NCI-H2081 (cell line): ENCODE measurements at regions not wholly inside any gene's neighbourhood (a gene's known extent, or its start where the extent isn't known, plus 50 kb on each side); places are given as distances from the start of the nearest gene placed in this dataset.

Experiments used
- DNase-seq, 2 experiments: peaks; one replicate each; lab custom pipeline; 2025; lab: John Stamatoyannopoulos, UW

- DNase-seq = no peak
Measured at GRCh38 chr18:43482136-43482535, 204.8 kb upstream of the SYT4 start.

- no peak for DNase-seq
Measured at GRCh38 chr18:43482600-43482999, 205.3 kb upstream of the SYT4 start.

- no peak for DNase-seq
Measured at GRCh38 chr18:43484710-43485109, 207.4 kb upstream of the SYT4 start.

- no peak for DNase-seq
Measured at GRCh38 chr18:43485545-43485963, 208.3 kb upstream of the SYT4 start.

- peak in 1 of 2 experiments; percentile 48 for DNase-seq
Measured at GRCh38 chr18:43486462-43486861, 209.2 kb upstream of the SYT4 start.

GRCh38 chr18:43501099-43501498, 223.8 kb upstream of the SYT4 start:
- no peak for DNase-seq

GRCh38 chr18:43506935-43507334, 229.6 kb upstream of the SYT4 start:
- no peak for DNase-seq

- DNase-seq = no peak
Measured at GRCh38 chr18:43507842-43508481, 230.7 kb upstream of the SYT4 start.

- no peak for DNase-seq
Measured at GRCh38 chr18:43514747-43515146, 237.5 kb upstream of the SYT4 start.

GRCh38 chr18:43515481-43515880, 238.2 kb upstream of the SYT4 start:
- DNase-seq = no peak

- DNase-seq = no peak
Measured at GRCh38 chr18:43524260-43524659, 247.0 kb upstream of the SYT4 start.

- no peak for DNase-seq
Measured at GRCh38 chr18:43525169-43525568, 247.9 kb upstream of the SYT4 start.

- DNase-seq = peak in 1 of 2 experiments; percentile 67
Measured at GRCh38 chr18:43526426-43527145, 249.3 kb upstream of the SYT4 start.

- DNase-seq = no peak
Measured at GRCh38 chr18:43531438-43531837, 254.1 kb upstream of the SYT4 start.

- no peak for DNase-seq
Measured at GRCh38 chr18:43533371-43533770, 256.1 kb upstream of the SYT4 start.

GRCh38 chr18:43534511-43534910, 257.2 kb upstream of the SYT4 start:
- no peak for DNase-seq

- DNase-seq = no peak
Measured at GRCh38 chr18:43539862-43540261, 262.6 kb upstream of the SYT4 start.

GRCh38 chr18:43542016-43542415, 264.7 kb upstream of the SYT4 start:
- DNase-seq = no peak

GRCh38 chr18:43543236-43543635, 265.9 kb upstream of the SYT4 start:
- no peak for DNase-seq

GRCh38 chr18:43547456-43547855, 270.2 kb upstream of the SYT4 start:
- DNase-seq = no peak

- DNase-seq = no peak
Measured at GRCh38 chr18:43559507-43559906, 282.2 kb upstream of the SYT4 start.

- peak; percentile 48 to 66 for DNase-seq
Measured at GRCh38 chr18:43563780-43564179, 286.5 kb upstream of the SYT4 start.

GRCh38 chr18:43570593-43570992, 293.3 kb upstream of the SYT4 start:
- no peak for DNase-seq
